Parathyroid adenoma (tissue), 2 donors: ENCODE measurements at regions not wholly inside any gene's neighbourhood (a gene's known extent, or its start where the extent isn't known, plus 50 kb on each side); places are given as distances from the start of the nearest gene placed in this dataset.
"Not testable (repeated sequence)": the region's sequence is repeated elsewhere in the genome, so short reads cannot be mapped to it uniquely, and the experiment has no call there.

Experiments used
- H2AFZ ChIP-seq: fragments of 300-600 bp; sonication (generic); one replicate; pipeline ENCODE4 v1.7.0; 2017; ENCODE audit warnings: antibody characterized with exemption, mild to moderate bottlenecking
- H3K27ac ChIP-seq: fragments of 300-600 bp; sonication (generic); one replicate; pipeline ENCODE4 v1.7.0; 2017
- H3K27me3 ChIP-seq: fragments of 300-600 bp; sonication (generic); one replicate; pipeline ENCODE4 v1.7.0; 2017; ENCODE audit warnings: low read length; ENCODE audit not compliant: control insufficient read depth, insufficient read depth
- H3K36me3 ChIP-seq: fragments of 300-600 bp; sonication (generic); one replicate; pipeline ENCODE4 v1.7.0; 2017; ENCODE audit warnings: low read length; ENCODE audit not compliant: control insufficient read depth, insufficient read depth
- H3K4me1 ChIP-seq: fragments of 300-600 bp; sonication (generic); one replicate; pipeline ENCODE4 v1.7.0; 2017; ENCODE audit warnings: control low read depth
- H3K4me2 ChIP-seq: fragments of 300-600 bp; sonication (generic); one replicate; pipeline ENCODE4 v1.7.0; 2017; ENCODE audit warnings: low read length
- H3K4me3 ChIP-seq: fragments of 300-600 bp; sonication (generic); one replicate; pipeline ENCODE4 v1.7.0; 2017; ENCODE audit warnings: low read depth, low read length
- H3K79me2 ChIP-seq: fragments of 300-600 bp; sonication (generic); one replicate; pipeline ENCODE4 v1.7.0; 2017; ENCODE audit warnings: control low read depth
- H3K9ac ChIP-seq: fragments of 300-600 bp; sonication (generic); one replicate; pipeline ENCODE4 v1.7.0; 2017; ENCODE audit warnings: mild to moderate bottlenecking
- H3K9me3 ChIP-seq: fragments of 300-600 bp; sonication (generic); one replicate; pipeline ENCODE4 v1.7.0; 2017; ENCODE audit warnings: low read length; ENCODE audit not compliant: control insufficient read depth
- CTCF ChIP-seq: fragments of 300-600 bp; sonication (generic); IDR thresholded peaks from one replicate; pipeline ENCODE4 v1.7.0; 2017; ENCODE audit warnings: antibody characterized with exemption, mild to moderate bottlenecking
- donor health status: primary hyperparathyroidism.

GRCh38 chr15:95635666-95636065 lies 694.8 kb upstream of the NR2F2 start:
- no peak overlapping the region for H2AFZ ChIP-seq
- H3K79me2 ChIP-seq: no peaks in the 10 kb centered on the region
- no peaks in the 10 kb centered on the region for H3K36me3 ChIP-seq
- H3K9me3 ChIP-seq: no peaks in the 10 kb centered on the region
- no peak overlapping the region for H3K4me3 ChIP-seq
- no peaks in the 10 kb centered on the region for H3K4me1 ChIP-seq
- no peak overlapping the region for H3K4me2 ChIP-seq
- no peaks in the 10 kb centered on the region for H3K27me3 ChIP-seq
- H3K9ac ChIP-seq: no peak overlapping the region
- H3K27ac ChIP-seq: no peak overlapping the region
- TF ChIP-seq CTCF: no peak

GRCh38 chr15:95636107-95636506 lies 694.4 kb upstream of the NR2F2 start:
- H3K27me3 ChIP-seq: no peaks in the 10 kb centered on the region
- H2AFZ ChIP-seq: no peak overlapping the region
- H3K36me3 ChIP-seq: no peaks in the 10 kb centered on the region
- no peaks in the 10 kb centered on the region for H3K4me1 ChIP-seq
- H3K4me2 ChIP-seq: no peak overlapping the region
- H3K9ac ChIP-seq: no peak overlapping the region
- H3K4me3 ChIP-seq: no peak overlapping the region
- no peak overlapping the region for H3K27ac ChIP-seq
- no peaks in the 10 kb centered on the region for H3K9me3 ChIP-seq
- TF ChIP-seq CTCF: no peak
- no peaks in the 10 kb centered on the region for H3K79me2 ChIP-seq

GRCh38 chr15:95637234-95637633 lies 693.3 kb upstream of the NR2F2 start:
- not testable (repeated sequence) for H3K4me3 ChIP-seq, H3K4me1 ChIP-seq, H3K9ac ChIP-seq, H3K79me2 ChIP-seq, H3K27me3 ChIP-seq, H3K9me3 ChIP-seq, H2AFZ ChIP-seq, H3K36me3 ChIP-seq, H3K27ac ChIP-seq, H3K4me2 ChIP-seq

GRCh38 chr15:95639208-95639607 lies 691.3 kb upstream of the NR2F2 start:
- no peak overlapping the region for H3K4me3 ChIP-seq
- no peaks in the 10 kb centered on the region for H3K9me3 ChIP-seq
- no peaks in the 10 kb centered on the region for H3K79me2 ChIP-seq
- H3K27me3 ChIP-seq: no peaks in the 10 kb centered on the region
- H3K36me3 ChIP-seq: no peaks in the 10 kb centered on the region
- no peak overlapping the region for H3K4me2 ChIP-seq
- TF ChIP-seq CTCF: no peak
- H3K9ac ChIP-seq: no peak overlapping the region
- H2AFZ ChIP-seq: no peak overlapping the region
- H3K27ac ChIP-seq: no peak overlapping the region
- H3K4me1 ChIP-seq: no peaks in the 10 kb centered on the region

GRCh38 chr15:95644100-95644875 lies 686.2 kb upstream of the NR2F2 start:
- Histone ChIP-seq H3K79me2 (no peaks in the 10 kb centered on the region), H3K27me3 (no peaks in the 10 kb centered on the region), H3K4me3 (no peak overlapping the region), H3K4me2 (no peak overlapping the region), H3K9me3 (no peaks in the 10 kb centered on the region), H3K27ac (no peak overlapping the region), H2AFZ (no peak overlapping the region), H3K4me1 (no peaks in the 10 kb centered on the region), H3K36me3 (no peaks in the 10 kb centered on the region), H3K9ac (no peak overlapping the region)
- TF ChIP-seq CTCF: no peak
